Trophoblast cell (in vitro differentiated cells and primary cell): ENCODE measurements at regions not wholly inside any gene's neighbourhood (a gene's known extent, or its start where the extent isn't known, plus 50 kb on each side); places are given as distances from the start of the nearest gene placed in this dataset.

Experiments used
- DNase-seq, 2 donors: peaks; one replicate each; pipeline ENCODE4 v3.0.0-alpha.2; 2016
- H2AFZ ChIP-seq: 2 replicates; pipeline ENCODE4 v1.6.1; 2013; ENCODE audit warnings: low read length, moderate library complexity, mild to moderate bottlenecking; ENCODE audit not compliant: insufficient read depth, poor library complexity
- H2AK5ac ChIP-seq: 2 replicates; pipeline ENCODE4 v1.6.1; 2013; ENCODE audit warnings: mild to moderate bottlenecking, low read length
- H2BK120ac ChIP-seq: 2 replicates; pipeline ENCODE4 v1.6.1; 2013; ENCODE audit warnings: low read length, mild to moderate bottlenecking, moderate library complexity; ENCODE audit not compliant: insufficient read depth, poor library complexity
- H2BK12ac ChIP-seq: 2 replicates; pipeline ENCODE4 v1.6.1; 2013; ENCODE audit warnings: mild to moderate bottlenecking, low read length, moderate library complexity
- H2BK5ac ChIP-seq: 2 replicates; pipeline ENCODE4 v1.6.1; 2013; ENCODE audit warnings: low read length, low read depth, moderate library complexity, mild to moderate bottlenecking; ENCODE audit not compliant: poor library complexity
- H3K14ac ChIP-seq: 2 replicates; pipeline ENCODE4 v1.6.1; 2013; ENCODE audit warnings: mild to moderate bottlenecking, low read length
- H3K18ac ChIP-seq: 2 replicates; pipeline ENCODE4 v1.6.1; 2013; ENCODE audit warnings: mild to moderate bottlenecking, low read length
- H3K23ac ChIP-seq: 2 replicates; pipeline ENCODE4 v1.6.1; 2013; ENCODE audit warnings: low read length
- H3K27ac ChIP-seq: 2 replicates; pipeline ENCODE4 v1.5.1; 2013; ENCODE audit warnings: low read depth, mild to moderate bottlenecking, inconsistent platforms, low read length, moderate library complexity
- H3K27me3 ChIP-seq: 2 replicates; pipeline ENCODE4 v1.6.1; 2013; ENCODE audit warnings: inconsistent platforms, mild to moderate bottlenecking, low read length, moderate library complexity; ENCODE audit not compliant: insufficient read depth
- H3K36me3 ChIP-seq, 2 experiments: 1 replicate in 1 of 2; 2 replicates in 1 of 2; pipeline ENCODE4 v1.6.1; 2013; ENCODE audit warnings: low read length in 2 of 2, mild to moderate bottlenecking in 2 of 2, moderate library complexity in 1 of 2; ENCODE audit not compliant: insufficient read depth in 2 of 2, control insufficient read depth in 1 of 2
- H3K4ac ChIP-seq: 2 replicates; pipeline ENCODE4 v1.6.1; 2013; ENCODE audit warnings: low read depth, mild to moderate bottlenecking, low read length, moderate library complexity
- H3K4me1 ChIP-seq, 2 experiments: 1 replicate in 1 of 2; 2 replicates in 1 of 2; pipeline ENCODE4 v1.6.1; 2013; ENCODE audit warnings: low read length in 2 of 2, mild to moderate bottlenecking in 2 of 2, moderate library complexity in 1 of 2; ENCODE audit not compliant: insufficient read depth in 2 of 2, control insufficient read depth in 1 of 2
- H3K4me2 ChIP-seq: 2 replicates; pipeline ENCODE4 v1.6.1; 2013; ENCODE audit warnings: inconsistent platforms, mild to moderate bottlenecking, low read length, moderate library complexity
- H3K4me3 ChIP-seq: 2 replicates; pipeline ENCODE4 v1.5.1; 2013; ENCODE audit warnings: mild to moderate bottlenecking, low read depth, low read length, inconsistent platforms
- H3K79me1 ChIP-seq: one replicate; pipeline ENCODE4 v1.6.1; 2013; ENCODE audit warnings: low read length
- H3K79me2 ChIP-seq: 2 replicates; pipeline ENCODE4 v1.6.1; 2013; ENCODE audit warnings: low read length, mild to moderate bottlenecking; ENCODE audit not compliant: control insufficient read depth, insufficient read depth, poor library complexity
- H3K9ac ChIP-seq: 2 replicates; pipeline ENCODE4 v1.6.1; 2013; ENCODE audit warnings: mild to moderate bottlenecking, low read length
- H3K9me3 ChIP-seq: 2 replicates; pipeline ENCODE4 v1.6.1; 2013; ENCODE audit warnings: low read depth, mild to moderate bottlenecking, control low read depth, inconsistent platforms, low read length; ENCODE audit not compliant: insufficient read depth
- H4K12ac ChIP-seq: 2 replicates; pipeline ENCODE4 v1.6.1; 2013; ENCODE audit warnings: low read depth, mild to moderate bottlenecking, low read length, moderate library complexity
- H4K8ac ChIP-seq: 2 replicates; pipeline ENCODE4 v1.6.1; 2013; ENCODE audit warnings: low read depth, mild to moderate bottlenecking, low read length, moderate library complexity
- H4K91ac ChIP-seq: one replicate; pipeline ENCODE4 v1.6.1; 2013; ENCODE audit warnings: low read depth, mild to moderate bottlenecking, low read length, moderate library complexity
- WGBS: extraction: QIAGEN DNeasy Blood & Tissue Kit; methylation state at CpG from one replicate; pipeline ENCODE4 v1.1.7; 2013; ENCODE audit warnings: missing lambda C conversion rate; ENCODE audit not compliant: insufficient read length, insufficient coverage; ENCODE audit errors: extremely low coverage; 5-methylcytosine and 5-hydroxymethylcytosine counted together

- H2BK120ac ChIP-seq: no peak overlapping the region
- H3K27ac ChIP-seq: no peak overlapping the region
- no peak overlapping the region for H4K12ac ChIP-seq
- H4K8ac ChIP-seq: no peak overlapping the region
- no peak overlapping the region for H3K14ac ChIP-seq
- no peak for DNase-seq
- H3K79me2 ChIP-seq: no peaks in the 10 kb centered on the region
- H3K27me3 ChIP-seq: no peaks in the 10 kb centered on the region
- no peak overlapping the region for H3K4me2 ChIP-seq
- H4K91ac ChIP-seq: no peak overlapping the region
- no peaks in the 10 kb centered on the region for H3K9me3 ChIP-seq
- H3K4me1 ChIP-seq: no peaks in the 10 kb centered on the region
- no peak overlapping the region for H2AK5ac ChIP-seq
- no peak overlapping the region for H2BK12ac ChIP-seq
- H3K79me1 ChIP-seq: no peaks in the 10 kb centered on the region
- no peak overlapping the region for H2AFZ ChIP-seq
- H3K9ac ChIP-seq: no peak overlapping the region
- no CpG with 5 or more reads among the region's 2 CpGs for WGBS
- no peak overlapping the region for H3K18ac ChIP-seq
- no peak overlapping the region for H3K23ac ChIP-seq
- no peak overlapping the region for H2BK5ac ChIP-seq
- no peak overlapping the region for H3K4ac ChIP-seq
- no peaks in the 10 kb centered on the region for H3K36me3 ChIP-seq
- H3K4me3 ChIP-seq: no peak overlapping the region
Observed at GRCh38 chr1:224061436-224061835, 52.5 kb upstream of the FBXO28 start.

GRCh38 chr1:224059897-224060427 is 53.9 kb upstream of the FBXO28 start:
- Histone ChIP-seq H3K18ac (no peak overlapping the region), H3K4ac (no peak overlapping the region), H2BK120ac (no peak overlapping the region), H3K4me2 (no peak overlapping the region), H4K12ac (no peak overlapping the region), H2BK12ac (no peak overlapping the region), H3K23ac (no peak overlapping the region), H3K9ac (no peak overlapping the region), H4K91ac (no peak overlapping the region), H3K27ac (no peak overlapping the region), H3K79me2 (no peaks in the 10 kb centered on the region), H3K79me1 (no peaks in the 10 kb centered on the region), H4K8ac (no peak overlapping the region), H2AK5ac (no peak overlapping the region), H3K27me3 (no peaks in the 10 kb centered on the region), H3K36me3 (no peaks in the 10 kb centered on the region), H3K14ac (no peak overlapping the region), H3K4me1 (no peaks in the 10 kb centered on the region), H3K4me3 (no peak overlapping the region), H2AFZ (no peak overlapping the region), H2BK5ac (no peak overlapping the region), H3K9me3 (no peaks in the 10 kb centered on the region)
- DNase-seq: no peak
- no CpG with 5 or more reads among the region's 6 CpGs for WGBS

GRCh38 chr1:224058303-224058702 is 55.6 kb upstream of the FBXO28 start:
- H3K14ac ChIP-seq: no peak overlapping the region
- H3K9me3 ChIP-seq: no peaks in the 10 kb centered on the region
- no peak overlapping the region for H3K9ac ChIP-seq
- H3K4ac ChIP-seq: no peak overlapping the region
- no CpG with 5 or more reads among the region's 5 CpGs for WGBS
- no peaks in the 10 kb centered on the region for H3K79me1 ChIP-seq
- H3K23ac ChIP-seq: no peak overlapping the region
- no peaks in the 10 kb centered on the region for H3K36me3 ChIP-seq
- H3K18ac ChIP-seq: no peak overlapping the region
- H3K79me2 ChIP-seq: no peaks in the 10 kb centered on the region
- H2BK12ac ChIP-seq: no peak overlapping the region
- no peak overlapping the region for H4K8ac ChIP-seq
- no peak overlapping the region for H2BK120ac ChIP-seq
- H4K91ac ChIP-seq: no peak overlapping the region
- H2AK5ac ChIP-seq: no peak overlapping the region
- H3K4me2 ChIP-seq: no peak overlapping the region
- H3K27me3 ChIP-seq: no peaks in the 10 kb centered on the region
- H2AFZ ChIP-seq: no peak overlapping the region
- no peak overlapping the region for H2BK5ac ChIP-seq
- no peak overlapping the region for H4K12ac ChIP-seq
- no peak for DNase-seq
- no peak overlapping the region for H3K4me3 ChIP-seq
- no peaks in the 10 kb centered on the region for H3K4me1 ChIP-seq
- H3K27ac ChIP-seq: no peak overlapping the region

- no peak overlapping the region for H2AK5ac ChIP-seq
- H3K4me2 ChIP-seq: no peak overlapping the region
- no peak overlapping the region for H4K8ac ChIP-seq
- no peak overlapping the region for H3K4me3 ChIP-seq
- no peak overlapping the region for H4K91ac ChIP-seq
- DNase-seq: no peak
- no peaks in the 10 kb centered on the region for H3K4me1 ChIP-seq
- H3K27me3 ChIP-seq: no peaks in the 10 kb centered on the region
- H2BK5ac ChIP-seq: no peak overlapping the region
- no CpG with 5 or more reads among the region's 7 CpGs for WGBS
- no peak overlapping the region for H3K18ac ChIP-seq
- no peak overlapping the region for H2AFZ ChIP-seq
- H3K9ac ChIP-seq: no peak overlapping the region
- no peak overlapping the region for H4K12ac ChIP-seq
- H3K9me3 ChIP-seq: no peaks in the 10 kb centered on the region
- H3K27ac ChIP-seq: no peak overlapping the region
- no peak overlapping the region for H2BK12ac ChIP-seq
- no peak overlapping the region for H3K4ac ChIP-seq
- H3K79me1 ChIP-seq: no peaks in the 10 kb centered on the region
- H3K79me2 ChIP-seq: no peaks in the 10 kb centered on the region
- no peak overlapping the region for H3K23ac ChIP-seq
- no peak overlapping the region for H2BK120ac ChIP-seq
- H3K14ac ChIP-seq: no peak overlapping the region
- H3K36me3 ChIP-seq: no peaks in the 10 kb centered on the region
Observed at GRCh38 chr1:224057461-224058199, 56.3 kb upstream of the FBXO28 start.
